A549 (cell line): ENCODE measurements at regions not wholly inside any gene's neighbourhood (a gene's known extent, or its start where the extent isn't known, plus 50 kb on each side); places are given as distances from the start of the nearest gene placed in this dataset.

Experiments used
- CHD2 ChIP-seq: fragments of 150-350 bp; IDR thresholded peaks from 2 replicates; pipeline ENCODE4 v1.6.1; 2014; ENCODE audit warnings: low read length; ENCODE audit not compliant: partially characterized antibody
- EP300 ChIP-seq, 2 experiments: fragments of >200 bp; sonication (Bioruptor Twin); formaldehyde crosslinking; IDR thresholded peaks; 2 replicates in 1 of 2; 3 replicates in 1 of 2; pipeline ENCODE4 v1.6.1; 2016 to 2017
- MAFK ChIP-seq: fragments of 450-650 bp; IDR thresholded peaks from 2 replicates; pipeline ENCODE4 v1.6.1; 2014; ENCODE audit not compliant: partially characterized antibody
- MAZ ChIP-seq: fragments of 150-350 bp; IDR thresholded peaks from 2 replicates; pipeline ENCODE4 v1.6.1; 2014; ENCODE audit warnings: antibody characterized with exemption, low read depth, low read length, borderline replicate concordance
- POLR2A ChIP-seq: IDR thresholded peaks from 2 replicates; pipeline ENCODE4 v1.6.1; 2012; ENCODE audit warnings: mild to moderate bottlenecking, low read length
- TF ChIP-seq, protein P1 (sequence below): fragments of >200 bp; sonication (Bioruptor Twin); formaldehyde crosslinking; IDR thresholded peaks from 3 replicates; pipeline ENCODE4 v1.5.1; 2016
- TF ChIP-seq, protein P2 (sequence below): fragments of 200-600 bp; sonication (generic); IDR thresholded peaks from 2 replicates; pipeline ENCODE4 v1.6.1; 2016; ENCODE audit warnings: antibody characterized with exemption, mild to moderate bottlenecking, moderate library complexity
- TF ChIP-seq, protein P3 (sequence below): IDR thresholded peaks from 2 replicates; pipeline ENCODE4 v1.6.1; 2012

DNA sequence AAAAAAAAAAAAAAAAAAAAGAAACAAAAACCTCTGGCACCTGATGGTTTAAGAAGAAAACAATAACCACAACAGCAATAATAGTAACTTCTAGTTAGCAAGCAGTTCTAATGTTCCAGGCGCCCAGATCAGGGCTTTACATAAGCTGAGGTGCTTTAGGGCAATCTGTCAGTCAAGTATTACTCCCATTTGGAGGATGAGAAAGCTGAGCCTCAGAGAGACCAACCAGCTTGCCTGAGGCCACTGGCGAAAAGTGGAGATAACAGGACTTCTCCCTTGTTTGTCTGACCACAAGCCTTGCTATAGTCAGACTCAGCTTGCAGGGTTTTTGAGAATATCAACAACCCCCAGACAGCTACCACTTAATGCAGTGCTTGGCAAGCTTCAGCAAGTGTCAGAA lies 83.5 kb upstream of the BOD1 start:
- TF ChIP-seq CHD2, result no peak
- TF ChIP-seq POLR2A, result no peak
- TF ChIP-seq EP300 (IDR thresholded peaks at IDR 0.05), result no peak
- TF ChIP-seq MAFK, result no peak
- TF ChIP-seq, protein P1, sequence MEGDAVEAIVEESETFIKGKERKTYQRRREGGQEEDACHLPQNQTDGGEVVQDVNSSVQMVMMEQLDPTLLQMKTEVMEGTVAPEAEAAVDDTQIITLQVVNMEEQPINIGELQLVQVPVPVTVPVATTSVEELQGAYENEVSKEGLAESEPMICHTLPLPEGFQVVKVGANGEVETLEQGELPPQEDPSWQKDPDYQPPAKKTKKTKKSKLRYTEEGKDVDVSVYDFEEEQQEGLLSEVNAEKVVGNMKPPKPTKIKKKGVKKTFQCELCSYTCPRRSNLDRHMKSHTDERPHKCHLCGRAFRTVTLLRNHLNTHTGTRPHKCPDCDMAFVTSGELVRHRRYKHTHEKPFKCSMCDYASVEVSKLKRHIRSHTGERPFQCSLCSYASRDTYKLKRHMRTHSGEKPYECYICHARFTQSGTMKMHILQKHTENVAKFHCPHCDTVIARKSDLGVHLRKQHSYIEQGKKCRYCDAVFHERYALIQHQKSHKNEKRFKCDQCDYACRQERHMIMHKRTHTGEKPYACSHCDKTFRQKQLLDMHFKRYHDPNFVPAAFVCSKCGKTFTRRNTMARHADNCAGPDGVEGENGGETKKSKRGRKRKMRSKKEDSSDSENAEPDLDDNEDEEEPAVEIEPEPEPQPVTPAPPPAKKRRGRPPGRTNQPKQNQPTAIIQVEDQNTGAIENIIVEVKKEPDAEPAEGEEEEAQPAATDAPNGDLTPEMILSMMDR, result no peak
- TF ChIP-seq MAZ, result no peak
- TF ChIP-seq, protein P2, sequence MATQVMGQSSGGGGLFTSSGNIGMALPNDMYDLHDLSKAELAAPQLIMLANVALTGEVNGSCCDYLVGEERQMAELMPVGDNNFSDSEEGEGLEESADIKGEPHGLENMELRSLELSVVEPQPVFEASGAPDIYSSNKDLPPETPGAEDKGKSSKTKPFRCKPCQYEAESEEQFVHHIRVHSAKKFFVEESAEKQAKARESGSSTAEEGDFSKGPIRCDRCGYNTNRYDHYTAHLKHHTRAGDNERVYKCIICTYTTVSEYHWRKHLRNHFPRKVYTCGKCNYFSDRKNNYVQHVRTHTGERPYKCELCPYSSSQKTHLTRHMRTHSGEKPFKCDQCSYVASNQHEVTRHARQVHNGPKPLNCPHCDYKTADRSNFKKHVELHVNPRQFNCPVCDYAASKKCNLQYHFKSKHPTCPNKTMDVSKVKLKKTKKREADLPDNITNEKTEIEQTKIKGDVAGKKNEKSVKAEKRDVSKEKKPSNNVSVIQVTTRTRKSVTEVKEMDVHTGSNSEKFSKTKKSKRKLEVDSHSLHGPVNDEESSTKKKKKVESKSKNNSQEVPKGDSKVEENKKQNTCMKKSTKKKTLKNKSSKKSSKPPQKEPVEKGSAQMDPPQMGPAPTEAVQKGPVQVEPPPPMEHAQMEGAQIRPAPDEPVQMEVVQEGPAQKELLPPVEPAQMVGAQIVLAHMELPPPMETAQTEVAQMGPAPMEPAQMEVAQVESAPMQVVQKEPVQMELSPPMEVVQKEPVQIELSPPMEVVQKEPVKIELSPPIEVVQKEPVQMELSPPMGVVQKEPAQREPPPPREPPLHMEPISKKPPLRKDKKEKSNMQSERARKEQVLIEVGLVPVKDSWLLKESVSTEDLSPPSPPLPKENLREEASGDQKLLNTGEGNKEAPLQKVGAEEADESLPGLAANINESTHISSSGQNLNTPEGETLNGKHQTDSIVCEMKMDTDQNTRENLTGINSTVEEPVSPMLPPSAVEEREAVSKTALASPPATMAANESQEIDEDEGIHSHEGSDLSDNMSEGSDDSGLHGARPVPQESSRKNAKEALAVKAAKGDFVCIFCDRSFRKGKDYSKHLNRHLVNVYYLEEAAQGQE, result no peak
- TF ChIP-seq, protein P3, sequence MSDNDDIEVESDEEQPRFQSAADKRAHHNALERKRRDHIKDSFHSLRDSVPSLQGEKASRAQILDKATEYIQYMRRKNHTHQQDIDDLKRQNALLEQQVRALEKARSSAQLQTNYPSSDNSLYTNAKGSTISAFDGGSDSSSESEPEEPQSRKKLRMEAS, result no peak
